ENCODE measurements at regions not wholly inside any gene's neighbourhood (a gene's known extent, or its start where the extent isn't known, plus 50 kb on each side); places are given as distances from the start of the nearest gene placed in this dataset.

GRCh38 chr4:60655356-60655755 lies 544.8 kb upstream of the ADGRL3 start (continued):
- TF ChIP-seq CHD7 (IDR thresholded peaks at IDR 0.05; ENCODE audit: insufficient replicate concordance, low read length) (no peak), TCF12 (IDR thresholded peaks at IDR 0.05; ENCODE audit: low read depth, low read length) (no peak), SIX5 (IDR thresholded peaks at IDR 0.05; ENCODE audit: low read depth, low read length) (no peak), MAFK (IDR thresholded peaks at IDR 0.05; ENCODE audit: low read depth, low read length) (no peak), JUN (IDR thresholded peaks at IDR 0.05; ENCODE audit: low read depth, low read length) (no peak), SIRT6 (IDR thresholded peaks at IDR 0.05; ENCODE audit: low read length) (no peak), CREB1 (IDR thresholded peaks at IDR 0.05) (no peak)
